ENCODE measurements at regions not wholly inside any gene's neighbourhood (a gene's known extent, or its start where the extent isn't known, plus 50 kb on each side); places are given as distances from the start of the nearest gene placed in this dataset.

DNA sequence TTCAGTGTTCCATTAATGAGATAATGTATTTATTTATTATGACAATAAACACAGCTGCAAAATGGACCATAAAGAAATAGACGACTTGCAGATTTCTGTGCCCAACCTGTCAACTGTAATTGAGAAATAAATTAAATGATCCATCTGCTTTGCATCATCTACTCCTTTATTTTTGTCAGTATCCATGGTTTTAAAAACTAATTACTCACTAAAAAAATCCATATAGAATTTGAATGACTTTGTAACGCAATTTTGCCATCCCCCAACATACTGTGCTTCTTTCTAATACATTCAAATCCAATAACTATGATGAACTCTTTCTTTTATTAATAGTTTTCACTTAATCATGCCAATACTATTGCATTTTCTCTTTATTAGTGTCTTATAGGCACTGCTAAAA is 388.5 kb upstream of the SORCS1 start:
- TF ChIP-seq POLR2AphosphoS5 (IDR thresholded peaks at IDR 0.05) (no peak), POLR2A (IDR thresholded peaks at IDR 0.05) (no peak)
- TF ChIP-seq, protein P1, sequence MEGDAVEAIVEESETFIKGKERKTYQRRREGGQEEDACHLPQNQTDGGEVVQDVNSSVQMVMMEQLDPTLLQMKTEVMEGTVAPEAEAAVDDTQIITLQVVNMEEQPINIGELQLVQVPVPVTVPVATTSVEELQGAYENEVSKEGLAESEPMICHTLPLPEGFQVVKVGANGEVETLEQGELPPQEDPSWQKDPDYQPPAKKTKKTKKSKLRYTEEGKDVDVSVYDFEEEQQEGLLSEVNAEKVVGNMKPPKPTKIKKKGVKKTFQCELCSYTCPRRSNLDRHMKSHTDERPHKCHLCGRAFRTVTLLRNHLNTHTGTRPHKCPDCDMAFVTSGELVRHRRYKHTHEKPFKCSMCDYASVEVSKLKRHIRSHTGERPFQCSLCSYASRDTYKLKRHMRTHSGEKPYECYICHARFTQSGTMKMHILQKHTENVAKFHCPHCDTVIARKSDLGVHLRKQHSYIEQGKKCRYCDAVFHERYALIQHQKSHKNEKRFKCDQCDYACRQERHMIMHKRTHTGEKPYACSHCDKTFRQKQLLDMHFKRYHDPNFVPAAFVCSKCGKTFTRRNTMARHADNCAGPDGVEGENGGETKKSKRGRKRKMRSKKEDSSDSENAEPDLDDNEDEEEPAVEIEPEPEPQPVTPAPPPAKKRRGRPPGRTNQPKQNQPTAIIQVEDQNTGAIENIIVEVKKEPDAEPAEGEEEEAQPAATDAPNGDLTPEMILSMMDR (IDR thresholded peaks at IDR 0.05), result no peak

Measured in upper lobe of left lung (tissue), 4 donors.